BJ (cell line): ENCODE measurements at regions not wholly inside any gene's neighbourhood (a gene's known extent, or its start where the extent isn't known, plus 50 kb on each side); places are given as distances from the start of the nearest gene placed in this dataset.
"Not testable (repeated sequence)": the region's sequence is repeated elsewhere in the genome, so short reads cannot be mapped to it uniquely, and the experiment has no call there.

Experiments
- CTCF ChIA-PET: fragments of 350-600 bp; formaldehyde crosslinking; extraction: SDS; loops from one replicate; lab custom pipeline; 2021; ENCODE audit warnings: antibody characterized with exemption, inconsistent platforms; lab: Yijun Ruan, JAX
- POLR2A ChIA-PET: fragments of 300-600 bp; sonication (Branson Sonifier 250); formaldehyde crosslinking; extraction: SDS; loops from one replicate; lab custom pipeline; 2021; ENCODE audit warnings: antibody characterized with exemption; lab: Charles Lee
- DNase-seq: peaks from one replicate; pipeline ENCODE4 v3.0.0-alpha.2; 2011; ENCODE audit warnings: low read depth
- H3K27me3 ChIP-seq: 2 replicates; pipeline ENCODE4 v1.6.0; 2011; ENCODE audit warnings: low read length; ENCODE audit not compliant: control insufficient read depth, insufficient read depth
- H3K36me3 ChIP-seq: 2 replicates; pipeline ENCODE4 v1.5.1; 2011; ENCODE audit warnings: low read length; ENCODE audit not compliant: control insufficient read depth, insufficient read depth
- H3K4me3 ChIP-seq: 2 replicates; pipeline ENCODE4 v1.5.1; 2011; ENCODE audit warnings: low read depth, mild to moderate bottlenecking, control low read depth, low read length
- TF ChIP-seq, protein P1 (sequence below): IDR thresholded peaks from 2 replicates; pipeline ENCODE4 v1.5.1; 2011; ENCODE audit warnings: low read depth, mild to moderate bottlenecking, control low read depth, inconsistent platforms, low read length, moderate library complexity; ENCODE audit not compliant: insufficient read depth

DNA sequence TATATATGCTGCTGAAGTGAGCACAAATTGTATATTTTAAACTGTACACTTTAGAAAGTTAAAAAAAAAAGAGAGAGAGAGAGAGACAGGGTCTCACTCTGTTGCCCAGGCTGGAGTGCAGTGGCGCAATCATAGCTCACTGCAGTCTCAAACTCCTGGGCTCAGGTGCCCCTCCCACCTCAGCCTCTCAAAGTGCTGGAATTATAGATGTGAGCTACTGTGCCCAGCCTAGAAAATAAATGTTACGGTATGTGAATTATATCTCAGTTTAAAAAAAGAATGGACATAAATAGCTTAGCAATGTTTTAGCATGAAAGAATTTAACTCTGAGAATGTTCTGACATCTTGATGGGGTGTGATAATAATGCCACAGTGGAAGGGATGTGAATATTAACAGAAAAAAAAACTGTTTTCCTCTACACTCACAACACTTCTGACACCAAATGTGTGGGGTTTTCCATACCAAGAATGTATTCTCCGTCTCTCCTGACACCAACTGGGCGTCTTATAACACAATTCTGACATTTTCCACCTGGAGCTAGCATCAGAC, 162.1 kb downstream of the PLCE1 start:
- Histone ChIP-seq H3K27me3 (no peaks in the 10 kb centered on the region), H3K36me3 (no peaks in the 10 kb centered on the region), H3K4me3 (no peak overlapping the region)
- TF ChIP-seq, protein P1, sequence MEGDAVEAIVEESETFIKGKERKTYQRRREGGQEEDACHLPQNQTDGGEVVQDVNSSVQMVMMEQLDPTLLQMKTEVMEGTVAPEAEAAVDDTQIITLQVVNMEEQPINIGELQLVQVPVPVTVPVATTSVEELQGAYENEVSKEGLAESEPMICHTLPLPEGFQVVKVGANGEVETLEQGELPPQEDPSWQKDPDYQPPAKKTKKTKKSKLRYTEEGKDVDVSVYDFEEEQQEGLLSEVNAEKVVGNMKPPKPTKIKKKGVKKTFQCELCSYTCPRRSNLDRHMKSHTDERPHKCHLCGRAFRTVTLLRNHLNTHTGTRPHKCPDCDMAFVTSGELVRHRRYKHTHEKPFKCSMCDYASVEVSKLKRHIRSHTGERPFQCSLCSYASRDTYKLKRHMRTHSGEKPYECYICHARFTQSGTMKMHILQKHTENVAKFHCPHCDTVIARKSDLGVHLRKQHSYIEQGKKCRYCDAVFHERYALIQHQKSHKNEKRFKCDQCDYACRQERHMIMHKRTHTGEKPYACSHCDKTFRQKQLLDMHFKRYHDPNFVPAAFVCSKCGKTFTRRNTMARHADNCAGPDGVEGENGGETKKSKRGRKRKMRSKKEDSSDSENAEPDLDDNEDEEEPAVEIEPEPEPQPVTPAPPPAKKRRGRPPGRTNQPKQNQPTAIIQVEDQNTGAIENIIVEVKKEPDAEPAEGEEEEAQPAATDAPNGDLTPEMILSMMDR, result no peak
- no peak for DNase-seq
- ChIA-PET CTCF (interaction anchor here (1.3 kb wide), 1 partner anchor 11 kb away, joined by 3 read pairs; no protein-coding TSS in a partner anchor), POLR2A (no interaction called here)

DNA sequence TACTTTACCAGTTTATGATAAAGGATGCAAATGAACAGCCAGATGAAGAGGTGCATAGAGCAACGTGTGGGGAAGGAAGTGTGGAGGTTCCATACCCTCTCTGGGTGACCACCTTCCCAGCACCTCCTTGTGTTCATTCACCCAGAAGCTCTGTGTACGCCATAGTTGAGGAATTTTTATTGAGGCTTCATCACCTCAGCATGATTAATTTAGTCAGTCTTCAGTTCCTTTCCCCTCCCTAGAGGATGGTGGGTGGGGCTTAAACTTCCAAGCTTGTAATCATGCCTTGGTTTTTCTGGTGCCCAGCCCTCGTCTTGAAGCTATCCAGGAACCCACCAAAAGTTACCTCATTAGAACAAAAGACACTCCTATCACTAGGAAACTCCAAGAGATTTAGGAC, 162.7 kb downstream of the PLCE1 start:
- CTCF ChIA-PET, result interaction anchor here (1.3 kb wide), 1 partner anchor 10 kb away, joined by 3 read pairs; no protein-coding TSS in a partner anchor
- Histone ChIP-seq H3K27me3 (no peaks in the 10 kb centered on the region), H3K36me3 (no peaks in the 10 kb centered on the region), H3K4me3 (no peak overlapping the region)
- TF ChIP-seq, protein P1, result no peak
- DNase-seq, result no peak
- POLR2A ChIA-PET, result no interaction called here

- DNase-seq, H3K36me3 ChIP-seq, H3K4me3 ChIP-seq, POLR2A ChIA-PET, H3K27me3 ChIP-seq, CTCF ChIA-PET: not testable (repeated sequence)
These were observed 171.5 kb downstream of the PLCE1 start for GRCh38 chr10:94165158-94165611.

DNA sequence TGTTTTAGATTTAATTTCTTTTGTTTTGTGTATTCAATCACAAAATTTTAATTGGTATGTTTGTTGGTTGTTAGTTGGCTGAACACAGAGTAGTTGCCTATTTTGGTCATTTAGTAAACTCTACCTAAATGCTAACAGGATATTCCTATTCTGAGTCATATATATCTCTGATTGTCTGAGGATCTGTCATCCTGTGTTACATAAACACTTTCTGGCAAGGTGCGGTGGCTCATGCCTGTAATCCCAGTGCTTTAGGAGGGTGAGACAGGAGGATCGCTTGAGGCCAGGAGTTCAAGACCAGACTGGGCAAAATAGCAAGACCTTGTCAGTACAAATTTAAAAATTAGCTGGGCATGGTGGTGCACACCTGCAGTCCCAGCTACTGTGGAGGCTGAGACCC, 178.6 kb downstream of the PLCE1 start:
- CTCF ChIA-PET, result interaction anchor here (1.6 kb wide), 1 partner anchor 8 kb away, joined by 3 read pairs; no protein-coding TSS in a partner anchor
- H3K4me3 ChIP-seq, result no peak overlapping the region
- no peaks in the 10 kb centered on the region for H3K27me3 ChIP-seq
- H3K36me3 ChIP-seq, result no peaks in the 10 kb centered on the region; the same call in 1 of the 2 replicates
- no peak for DNase-seq
- POLR2A ChIA-PET, result no interaction called here
- TF ChIP-seq, protein P1, result no peak

- CTCF ChIA-PET, result interaction anchor here (1.6 kb wide), 1 partner anchor 9 kb away, joined by 3 read pairs; no protein-coding TSS in a partner anchor
- no peak for DNase-seq
- POLR2A ChIA-PET, result interaction anchor here (0.6 kb wide), 1 partner anchor 11 kb away, joined by 4 read pairs; no protein-coding TSS in a partner anchor
- TF ChIP-seq, protein P1, result no peak
- H3K4me3 ChIP-seq, result no peak overlapping the region
- H3K36me3 ChIP-seq, result no peaks in the 10 kb centered on the region; the same call in 1 of the 2 replicates
- no peaks in the 10 kb centered on the region for H3K27me3 ChIP-seq
These were observed 179.9 kb downstream of the PLCE1 start for GRCh38 chr10:94173594-94173993.
